ENCODE measurements at regions not wholly inside any gene's neighbourhood (a gene's known extent, or its start where the extent isn't known, plus 50 kb on each side); places are given as distances from the start of the nearest gene placed in this dataset.

DNA sequence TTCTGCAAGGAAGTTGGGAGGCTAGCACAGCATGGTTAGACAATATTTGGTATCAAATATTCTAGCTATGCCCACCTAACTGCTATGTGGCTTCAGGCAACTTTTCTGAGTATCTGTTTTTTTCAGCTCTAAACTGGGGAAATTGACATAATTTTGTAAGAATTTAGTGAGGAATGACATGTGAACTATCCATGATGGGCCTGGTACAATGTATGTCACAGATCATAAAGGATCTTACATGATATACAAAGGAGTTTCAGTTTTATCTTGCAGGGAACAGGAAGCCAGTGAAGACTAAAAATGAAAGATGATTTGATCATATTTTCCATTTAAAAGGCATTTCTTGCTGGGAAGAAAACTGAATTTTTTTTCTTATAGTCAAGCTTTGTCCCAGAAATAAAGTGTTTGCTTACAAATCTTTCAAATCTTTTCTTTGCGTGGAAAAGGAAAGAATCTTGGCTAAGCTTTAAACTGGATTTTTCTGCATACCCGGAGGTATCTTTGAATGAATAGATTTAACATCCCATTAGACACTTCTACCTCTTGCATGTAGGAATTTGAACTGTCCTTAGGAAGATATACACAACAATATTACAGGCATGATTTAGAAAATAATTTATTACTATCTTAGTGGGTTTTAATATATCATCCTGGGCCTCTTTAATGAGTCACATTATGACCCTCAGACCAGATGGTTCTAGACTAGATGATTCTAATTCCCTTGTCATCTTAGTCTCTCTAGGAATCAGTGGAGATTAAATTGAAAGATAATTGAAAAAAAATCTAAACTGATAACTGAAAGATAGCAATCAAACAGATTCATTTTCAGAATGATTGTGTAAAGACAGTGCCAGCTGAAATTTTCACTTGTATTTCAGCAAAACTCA is 436.0 kb upstream of the THBS1 start:
- no peak for DNase-seq
- intact Hi-C loops (cut with DNase I) = no loop called here
- no peak overlapping the region for H3K27ac ChIP-seq
- no peaks in the 10 kb centered on the region for H3K9me3 ChIP-seq
- ATAC-seq = no peak
- no peaks in the 10 kb centered on the region for H3K36me3 ChIP-seq
- H3K4me3 ChIP-seq = no peak overlapping the region
- no peaks in the 10 kb centered on the region for H3K27me3 ChIP-seq
- H3K4me1 ChIP-seq = no peaks in the 10 kb centered on the region
- TF ChIP-seq, protein P1, sequence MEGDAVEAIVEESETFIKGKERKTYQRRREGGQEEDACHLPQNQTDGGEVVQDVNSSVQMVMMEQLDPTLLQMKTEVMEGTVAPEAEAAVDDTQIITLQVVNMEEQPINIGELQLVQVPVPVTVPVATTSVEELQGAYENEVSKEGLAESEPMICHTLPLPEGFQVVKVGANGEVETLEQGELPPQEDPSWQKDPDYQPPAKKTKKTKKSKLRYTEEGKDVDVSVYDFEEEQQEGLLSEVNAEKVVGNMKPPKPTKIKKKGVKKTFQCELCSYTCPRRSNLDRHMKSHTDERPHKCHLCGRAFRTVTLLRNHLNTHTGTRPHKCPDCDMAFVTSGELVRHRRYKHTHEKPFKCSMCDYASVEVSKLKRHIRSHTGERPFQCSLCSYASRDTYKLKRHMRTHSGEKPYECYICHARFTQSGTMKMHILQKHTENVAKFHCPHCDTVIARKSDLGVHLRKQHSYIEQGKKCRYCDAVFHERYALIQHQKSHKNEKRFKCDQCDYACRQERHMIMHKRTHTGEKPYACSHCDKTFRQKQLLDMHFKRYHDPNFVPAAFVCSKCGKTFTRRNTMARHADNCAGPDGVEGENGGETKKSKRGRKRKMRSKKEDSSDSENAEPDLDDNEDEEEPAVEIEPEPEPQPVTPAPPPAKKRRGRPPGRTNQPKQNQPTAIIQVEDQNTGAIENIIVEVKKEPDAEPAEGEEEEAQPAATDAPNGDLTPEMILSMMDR (IDR thresholded peaks at IDR 0.05) = no peak

DNA sequence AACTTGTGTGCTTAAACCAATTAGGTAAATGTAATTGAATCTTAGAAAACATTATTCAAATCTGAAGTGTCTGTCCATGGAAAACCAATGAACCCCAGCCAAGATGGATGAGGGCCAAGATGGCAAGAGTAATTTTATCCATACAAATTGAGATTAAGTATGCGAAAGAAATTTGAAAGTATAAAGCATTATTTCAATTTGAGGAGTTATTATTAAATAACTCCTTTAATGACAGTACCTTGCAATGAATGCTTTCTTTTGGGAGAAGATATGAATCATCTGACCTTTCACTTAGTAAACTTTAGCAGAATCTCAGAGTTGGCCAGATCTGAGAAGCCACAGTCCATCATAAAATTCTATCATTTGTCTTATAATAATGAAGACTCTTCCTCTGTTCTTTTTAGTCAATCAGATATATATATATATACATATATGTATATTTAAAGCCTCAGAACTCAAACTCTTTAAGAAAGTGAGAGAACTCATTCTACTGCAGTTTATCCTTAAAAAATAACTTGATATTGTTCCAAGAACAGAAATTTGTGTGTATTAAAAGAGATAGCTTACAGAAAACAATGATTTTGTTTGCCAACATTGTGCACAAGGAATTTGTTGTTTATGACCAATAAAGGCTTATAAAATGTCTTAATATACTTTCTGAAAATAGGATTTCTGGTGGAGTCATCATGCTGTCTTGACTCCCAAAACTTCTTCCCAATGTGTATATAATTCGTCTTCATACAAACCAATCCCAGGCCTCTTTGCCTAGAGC is 434.8 kb upstream of the THBS1 start:
- no peaks in the 10 kb centered on the region for H3K9me3 ChIP-seq
- DNase-seq = no peak
- no peaks in the 10 kb centered on the region for H3K4me1 ChIP-seq
- no peak overlapping the region for H3K4me3 ChIP-seq
- TF ChIP-seq, protein P1 (IDR thresholded peaks at IDR 0.05) = no peak
- no peaks in the 10 kb centered on the region for H3K36me3 ChIP-seq
- intact Hi-C loops (cut with DNase I) = no loop called here
- ATAC-seq = no peak
- no peaks in the 10 kb centered on the region for H3K27me3 ChIP-seq
- no peak overlapping the region for H3K27ac ChIP-seq

DNA sequence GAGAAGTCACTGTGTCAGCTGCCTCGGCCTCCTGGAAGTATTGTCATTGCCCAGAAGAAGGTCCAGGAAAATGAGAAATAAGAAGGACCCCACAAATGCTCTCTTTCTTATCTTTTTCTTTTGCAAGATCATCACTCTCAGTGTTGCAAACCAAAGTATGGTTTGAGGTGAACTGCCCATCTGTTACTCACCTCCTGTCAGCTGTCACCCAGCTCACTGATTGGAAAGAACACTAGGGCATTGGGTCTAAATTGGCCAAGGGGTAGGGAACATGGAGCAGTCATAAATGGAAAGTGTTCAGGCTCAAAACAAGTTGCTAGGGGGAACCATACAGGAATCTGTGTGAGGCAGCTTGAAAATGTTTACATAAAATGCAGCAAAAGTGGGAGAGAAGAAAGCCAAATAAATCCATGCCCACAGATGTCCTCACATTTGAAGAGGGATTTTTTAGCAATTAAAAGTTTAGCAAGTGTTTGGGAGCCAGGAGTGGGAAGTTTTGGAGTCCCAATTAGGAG is 431.2 kb upstream of the THBS1 start:
- no peaks in the 10 kb centered on the region for H3K27me3 ChIP-seq
- no peak overlapping the region for H3K27ac ChIP-seq
- H3K4me3 ChIP-seq = no peak overlapping the region
- DNase-seq (no peak), ATAC-seq (no peak)
- intact Hi-C loops (cut with DNase I) = no loop called here
- H3K36me3 ChIP-seq = no peaks in the 10 kb centered on the region
- no peaks in the 10 kb centered on the region for H3K9me3 ChIP-seq
- H3K4me1 ChIP-seq = no peaks in the 10 kb centered on the region
- TF ChIP-seq, protein P1 (IDR thresholded peaks at IDR 0.05) = no peak

DNA sequence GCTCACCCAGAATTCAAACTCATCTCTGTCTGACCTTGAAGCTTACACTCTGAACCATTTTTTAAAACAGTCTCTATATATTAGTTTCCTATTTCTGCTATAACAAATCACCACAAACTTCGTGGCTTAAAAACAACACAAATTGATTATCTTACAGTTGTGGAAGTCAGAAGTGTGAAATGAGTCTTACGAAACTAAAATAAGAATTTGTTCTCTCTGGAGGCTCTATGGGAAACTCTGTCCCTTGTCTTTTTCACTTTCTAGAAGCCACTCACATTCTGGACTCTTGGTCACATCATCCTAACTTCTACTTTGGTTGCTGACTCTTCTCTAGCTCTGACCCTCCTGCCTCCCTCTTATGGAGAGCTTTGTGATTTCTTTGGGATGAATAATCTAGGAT is 429.3 kb upstream of the THBS1 start:
- ATAC-seq (no peak), DNase-seq (no peak)
- intact Hi-C loops (cut with DNase I) = no loop called here
- Histone ChIP-seq H3K27me3 (no peaks in the 10 kb centered on the region), H3K4me3 (no peak overlapping the region), H3K4me1 (no peaks in the 10 kb centered on the region), H3K27ac (no peak overlapping the region), H3K36me3 (no peaks in the 10 kb centered on the region), H3K9me3 (no peaks in the 10 kb centered on the region)
- TF ChIP-seq, protein P1 (IDR thresholded peaks at IDR 0.05) = no peak

DNA sequence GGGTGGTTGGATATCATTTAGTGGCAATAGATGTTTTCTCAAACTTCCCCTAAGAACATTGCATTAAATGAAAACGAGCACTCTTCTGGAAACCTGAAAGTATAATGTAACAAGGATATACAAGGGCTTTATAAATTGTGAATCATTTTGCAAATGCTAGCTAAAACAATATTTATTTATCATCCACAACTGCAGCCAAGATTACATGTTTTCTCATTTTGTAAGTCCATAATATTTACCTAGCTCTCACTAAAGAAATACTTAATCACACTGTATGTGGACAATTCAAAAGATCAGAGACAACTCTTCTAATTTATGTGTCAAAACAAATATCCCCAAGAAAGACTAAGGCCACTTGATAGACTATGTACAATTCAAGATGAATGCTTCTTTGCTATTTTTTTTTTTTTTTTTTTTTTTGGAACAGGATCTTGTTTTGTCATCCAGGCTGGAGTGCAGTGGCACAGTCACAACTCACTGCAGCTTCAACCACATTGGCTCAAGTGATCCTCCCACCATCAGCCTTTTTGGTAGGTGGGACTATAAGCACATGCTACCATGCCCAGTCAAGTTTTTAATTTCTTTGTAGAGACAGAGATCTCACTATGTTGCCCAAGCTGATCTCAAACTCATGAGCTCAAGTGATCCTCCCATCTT is 427.7 kb upstream of the THBS1 start:
- Histone ChIP-seq H3K9me3 (no peaks in the 10 kb centered on the region), H3K27ac (no peak overlapping the region), H3K4me1 (no peaks in the 10 kb centered on the region), H3K36me3 (no peaks in the 10 kb centered on the region), H3K4me3 (no peak overlapping the region), H3K27me3 (no peaks in the 10 kb centered on the region)
- intact Hi-C loops (cut with DNase I) = no loop called here
- TF ChIP-seq, protein P1 (IDR thresholded peaks at IDR 0.05) = no peak
- ATAC-seq (no peak), DNase-seq (no peak)
